Astrocyte (in vitro differentiated cells and primary cell): ENCODE measurements at regions not wholly inside any gene's neighbourhood (a gene's known extent, or its start where the extent isn't known, plus 50 kb on each side); places are given as distances from the start of the nearest gene placed in this dataset.
A peak's percentile ranks its signal among the peaks of the same experiment; 100 is the strongest.

ENCODE experiments used
- DNase-seq: peaks from one replicate; pipeline ENCODE4 v3.0.0-alpha.2; 2010; ENCODE audit warnings: low read depth
- FAIRE-seq: peaks from 2 replicates; lab custom pipeline; 2011; peaks lifted over from hg19 to GRCh38; lab: Jason Lieb, UNC
- H2AFZ ChIP-seq: 2 replicates; pipeline ENCODE4 v1.6.0; 2012; ENCODE audit warnings: low read depth, low read length, inconsistent platforms
- H3K27ac ChIP-seq: 2 replicates; pipeline ENCODE4 v1.5.1; 2011; ENCODE audit warnings: low read depth, low read length, inconsistent platforms
- H3K27me3 ChIP-seq: 2 replicates; pipeline ENCODE4 v1.6.0; 2011; ENCODE audit warnings: low read length, inconsistent platforms; ENCODE audit not compliant: insufficient read depth
- H3K36me3 ChIP-seq: 2 replicates; pipeline ENCODE4 v1.5.1; 2011; ENCODE audit warnings: low read length, inconsistent platforms; ENCODE audit not compliant: insufficient read depth
- H3K4me1 ChIP-seq: 2 replicates; pipeline ENCODE4 v1.5.1; 2011; ENCODE audit warnings: low read length, inconsistent platforms; ENCODE audit not compliant: insufficient read depth
- H3K4me2 ChIP-seq: 2 replicates; pipeline ENCODE4 v1.6.0; 2012; ENCODE audit warnings: low read length, inconsistent platforms
- H3K4me3 ChIP-seq: 2 replicates; pipeline ENCODE4 v1.5.1; 2011; ENCODE audit warnings: low read depth, mild to moderate bottlenecking, low read length, inconsistent platforms; ENCODE audit not compliant: insufficient read depth
- H3K79me2 ChIP-seq: 2 replicates; pipeline ENCODE4 v1.6.0; 2012; ENCODE audit warnings: mild to moderate bottlenecking, low read length, inconsistent platforms; ENCODE audit not compliant: insufficient read depth
- H3K9ac ChIP-seq: 2 replicates; pipeline ENCODE4 v1.6.0; 2012; ENCODE audit warnings: mild to moderate bottlenecking, low read length, inconsistent platforms
- H3K9me3 ChIP-seq: 2 replicates; pipeline ENCODE4 v1.5.1; 2012; ENCODE audit warnings: low read depth, mild to moderate bottlenecking, low read length, inconsistent platforms; ENCODE audit not compliant: insufficient read depth
- H4K20me1 ChIP-seq: 2 replicates; pipeline ENCODE4 v1.6.0; 2012; ENCODE audit warnings: low read length, inconsistent platforms; ENCODE audit not compliant: insufficient read depth
- H3K27ac Mint-ChIP-seq: one replicate; pipeline ENCODE4 v1.8.0; 2021; ENCODE audit warnings: mild to moderate bottlenecking, mixed read lengths; ENCODE audit not compliant: unreplicated experiment
- H3K27me3 Mint-ChIP-seq: one replicate; pipeline ENCODE4 v1.8.0; 2021; ENCODE audit warnings: low read depth, mixed read lengths; ENCODE audit not compliant: unreplicated experiment
- H3K36me3 Mint-ChIP-seq: one replicate; pipeline ENCODE4 v1.8.0; 2021; ENCODE audit warnings: low read depth, mixed read lengths; ENCODE audit not compliant: unreplicated experiment
- H3K4me1 Mint-ChIP-seq: one replicate; pipeline ENCODE4 v1.8.0; 2021; ENCODE audit warnings: low read depth, mixed read lengths; ENCODE audit not compliant: unreplicated experiment
- H3K4me3 Mint-ChIP-seq: one replicate; pipeline ENCODE4 v1.8.0; 2021; ENCODE audit warnings: mild to moderate bottlenecking, moderate library complexity, mixed read lengths; ENCODE audit not compliant: unreplicated experiment
- H3K9me3 Mint-ChIP-seq: one replicate; pipeline ENCODE4 v1.8.0; 2021; ENCODE audit warnings: mild to moderate bottlenecking, mixed read lengths; ENCODE audit not compliant: unreplicated experiment
- EZH2 ChIP-seq: IDR thresholded peaks from 2 replicates; pipeline ENCODE4 v1.6.1; 2012; ENCODE audit warnings: mild to moderate bottlenecking, low read length, inconsistent platforms; ENCODE audit not compliant: insufficient read depth
- TF ChIP-seq, protein P1 (sequence below): IDR thresholded peaks from 2 replicates; pipeline ENCODE4 v1.5.1; 2011; ENCODE audit warnings: low read depth, mild to moderate bottlenecking, inconsistent platforms, low read length, moderate library complexity; ENCODE audit not compliant: insufficient read depth

DNA sequence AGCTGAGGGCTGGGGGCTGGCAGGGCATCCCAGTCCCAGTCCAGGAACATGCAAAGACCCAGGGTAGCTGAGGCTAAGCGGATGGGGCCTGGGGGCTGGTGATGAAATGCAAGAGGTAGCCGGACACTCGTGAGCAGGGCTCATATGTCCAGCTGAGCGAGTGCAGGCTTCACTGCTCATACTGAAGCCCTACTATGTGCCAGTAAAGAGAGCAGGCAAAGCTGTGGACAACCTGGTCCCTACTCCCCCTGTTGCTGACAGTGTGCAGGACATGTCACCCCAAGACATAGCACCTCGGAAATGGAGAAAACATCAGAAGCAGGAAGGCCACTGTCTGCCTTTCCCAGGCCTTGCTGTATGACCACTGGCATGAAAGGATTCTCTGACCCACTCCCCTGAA is 122.4 kb upstream of the STX18 start:
- H3K4me1 ChIP-seq, result peaks cover 48% of the 10 kb centered on the region
- H4K20me1 ChIP-seq, result no peaks in the 10 kb centered on the region
- H3K4me2 ChIP-seq, result no peak overlapping the region
- DNase-seq (no peak), FAIRE-seq (no peak)
- Mint-ChIP-seq H3K27ac (no peak overlapping the region), H3K9me3 (peaks cover 2% of the 10 kb centered on the region), H3K27me3 (peaks cover 14% of the 10 kb centered on the region), H3K4me3 (no peak overlapping the region), H3K36me3 (no peaks in the 10 kb centered on the region), H3K4me1 (peaks cover 13% of the 10 kb centered on the region)
- H3K79me2 ChIP-seq, result no peaks in the 10 kb centered on the region
- H3K4me3 ChIP-seq, result no peak overlapping the region
- H2AFZ ChIP-seq, result no peak overlapping the region
- H3K27ac ChIP-seq, result no peak overlapping the region
- no peak overlapping the region for H3K9ac ChIP-seq
- H3K36me3 ChIP-seq, result no peaks in the 10 kb centered on the region
- H3K9me3 ChIP-seq, result no peaks in the 10 kb centered on the region
- TF ChIP-seq, protein P1, sequence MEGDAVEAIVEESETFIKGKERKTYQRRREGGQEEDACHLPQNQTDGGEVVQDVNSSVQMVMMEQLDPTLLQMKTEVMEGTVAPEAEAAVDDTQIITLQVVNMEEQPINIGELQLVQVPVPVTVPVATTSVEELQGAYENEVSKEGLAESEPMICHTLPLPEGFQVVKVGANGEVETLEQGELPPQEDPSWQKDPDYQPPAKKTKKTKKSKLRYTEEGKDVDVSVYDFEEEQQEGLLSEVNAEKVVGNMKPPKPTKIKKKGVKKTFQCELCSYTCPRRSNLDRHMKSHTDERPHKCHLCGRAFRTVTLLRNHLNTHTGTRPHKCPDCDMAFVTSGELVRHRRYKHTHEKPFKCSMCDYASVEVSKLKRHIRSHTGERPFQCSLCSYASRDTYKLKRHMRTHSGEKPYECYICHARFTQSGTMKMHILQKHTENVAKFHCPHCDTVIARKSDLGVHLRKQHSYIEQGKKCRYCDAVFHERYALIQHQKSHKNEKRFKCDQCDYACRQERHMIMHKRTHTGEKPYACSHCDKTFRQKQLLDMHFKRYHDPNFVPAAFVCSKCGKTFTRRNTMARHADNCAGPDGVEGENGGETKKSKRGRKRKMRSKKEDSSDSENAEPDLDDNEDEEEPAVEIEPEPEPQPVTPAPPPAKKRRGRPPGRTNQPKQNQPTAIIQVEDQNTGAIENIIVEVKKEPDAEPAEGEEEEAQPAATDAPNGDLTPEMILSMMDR, result no peak
- no peak for TF ChIP-seq EZH2
- H3K27me3 ChIP-seq, result peaks cover 8% of the 10 kb centered on the region

DNA sequence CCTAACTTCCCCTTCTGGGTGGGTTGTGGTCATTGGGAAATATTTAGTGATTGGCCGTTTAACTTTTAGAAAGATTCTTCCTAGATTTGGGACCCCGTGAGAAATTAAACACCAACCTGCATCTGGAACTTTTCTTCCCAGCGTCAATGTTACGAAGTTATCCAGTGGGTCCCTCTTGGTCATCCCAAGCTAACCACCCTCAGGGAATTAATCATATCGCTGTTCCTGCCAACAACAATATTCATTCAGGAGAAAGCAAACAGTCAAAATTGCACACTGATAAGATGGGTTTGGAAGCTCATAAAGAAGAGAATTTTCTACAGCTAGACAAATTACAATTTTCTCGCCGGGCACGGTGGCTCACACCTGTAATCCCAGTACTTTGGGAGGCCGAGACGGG is 121.2 kb upstream of the STX18 start:
- Mint-ChIP-seq H3K36me3 (peaks cover 2% of the 10 kb centered on the region), H3K9me3 (peaks cover 2% of the 10 kb centered on the region), H3K27me3 (peaks cover 14% of the 10 kb centered on the region), H3K4me3 (no peak overlapping the region), H3K27ac (no peak overlapping the region), H3K4me1 (peaks cover 13% of the 10 kb centered on the region)
- H3K27ac ChIP-seq, result no peak overlapping the region
- peak overlapping the region; percentile 53 for H3K4me2 ChIP-seq
- H3K9ac ChIP-seq, result peak overlapping the region; percentile 34
- H2AFZ ChIP-seq, result no peak overlapping the region
- no peaks in the 10 kb centered on the region for H3K79me2 ChIP-seq
- H3K9me3 ChIP-seq, result no peaks in the 10 kb centered on the region
- peaks cover 42% of the 10 kb centered on the region for H3K4me1 ChIP-seq
- peaks cover 8% of the 10 kb centered on the region for H3K27me3 ChIP-seq
- no peak overlapping the region for H3K4me3 ChIP-seq
- TF ChIP-seq, protein P1, result no peak
- TF ChIP-seq EZH2, result no peak
- FAIRE-seq, result no peak
- DNase-seq, result peak; percentile 87
- H4K20me1 ChIP-seq, result no peaks in the 10 kb centered on the region
- H3K36me3 ChIP-seq, result no peaks in the 10 kb centered on the region

DNA sequence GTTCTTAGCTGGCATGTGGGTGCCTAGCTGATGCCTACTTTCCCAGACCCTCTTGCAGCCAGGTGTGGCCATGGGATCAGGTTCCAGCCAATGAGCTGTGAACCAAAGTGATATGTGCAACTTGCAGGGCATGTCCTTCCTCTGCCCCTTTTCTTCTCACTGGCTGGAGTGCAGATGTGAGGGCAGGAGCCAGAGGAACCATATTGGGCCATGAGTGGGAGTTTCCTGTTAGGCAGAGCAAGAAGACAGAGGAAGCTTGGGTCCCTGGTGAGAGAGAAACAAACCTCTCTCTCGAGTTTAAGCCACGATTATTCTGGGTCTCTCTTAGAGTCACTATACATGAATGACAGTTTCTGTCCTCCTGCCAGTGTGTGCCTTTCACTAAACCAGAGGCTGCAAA is 120.4 kb upstream of the STX18 start:
- Mint-ChIP-seq H3K27me3 (peaks cover 17% of the 10 kb centered on the region), H3K36me3 (peaks cover 3% of the 10 kb centered on the region), H3K27ac (no peak overlapping the region), H3K4me1 (peaks cover 12% of the 10 kb centered on the region), H3K4me3 (no peak overlapping the region), H3K9me3 (peaks cover 2% of the 10 kb centered on the region)
- Histone ChIP-seq H2AFZ (no peak overlapping the region), H3K27ac (no peak overlapping the region), H3K4me2 (peak overlapping the region; percentile 53), H3K4me3 (no peak overlapping the region), H3K27me3 (peaks cover 9% of the 10 kb centered on the region), H3K36me3 (no peaks in the 10 kb centered on the region), H3K9me3 (no peaks in the 10 kb centered on the region), H3K79me2 (no peaks in the 10 kb centered on the region), H3K4me1 (peaks cover 34% of the 10 kb centered on the region), H3K9ac (peak overlapping the region; percentile 34), H4K20me1 (no peaks in the 10 kb centered on the region)
- DNase-seq, result no peak
- no peak for FAIRE-seq
- TF ChIP-seq, protein P1, result no peak
- TF ChIP-seq EZH2, result no peak
